GM19324 (cell line): ENCODE measurements at regions not wholly inside any gene's neighbourhood (a gene's known extent, or its start where the extent isn't known, plus 50 kb on each side); places are given as distances from the start of the nearest gene placed in this dataset.

Source experiments
- ATAC-seq: cut with Tn5 transposase; IDR thresholded peaks from one replicate; pipeline ENCODE4 v1.9.1; 2021; ENCODE audit warnings: mild to moderate bottlenecking, moderate library complexity; ENCODE audit not compliant: unreplicated experiment, low FRiP score

- no peak for ATAC-seq
Measured at GRCh38 chr13:31853643-31854326, 114.5 kb downstream of the RXFP2 start.

GRCh38 chr13:31859571-31859970 lies 120.2 kb downstream of the RXFP2 start:
- peak; percentile 82 for ATAC-seq

DNA sequence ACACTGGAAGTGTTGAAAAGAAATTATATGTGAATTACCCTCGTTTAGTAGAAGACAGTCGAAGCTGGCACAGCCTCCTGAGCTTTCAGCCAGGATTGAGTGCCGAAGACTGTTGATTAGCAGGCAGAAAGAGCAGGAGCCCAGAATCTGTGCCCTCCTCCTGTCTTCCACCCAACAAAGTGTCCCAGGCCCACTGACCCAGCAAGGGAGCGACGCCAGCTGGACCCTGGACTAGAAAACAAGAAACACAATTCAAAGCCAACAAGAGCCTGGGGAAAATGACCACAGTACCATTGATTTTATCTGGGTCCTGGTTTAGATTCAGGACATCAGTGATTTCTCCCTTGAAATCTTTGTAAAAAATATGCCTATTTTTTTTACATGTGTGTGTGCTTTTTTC lies 120.7 kb downstream of the RXFP2 start:
- no peak for ATAC-seq

GRCh38 chr13:31862828-31863227 lies 123.5 kb downstream of the RXFP2 start:
- ATAC-seq: no peak

GRCh38 chr13:31864307-31864706 lies 125.0 kb downstream of the RXFP2 start:
- no peak for ATAC-seq

DNA sequence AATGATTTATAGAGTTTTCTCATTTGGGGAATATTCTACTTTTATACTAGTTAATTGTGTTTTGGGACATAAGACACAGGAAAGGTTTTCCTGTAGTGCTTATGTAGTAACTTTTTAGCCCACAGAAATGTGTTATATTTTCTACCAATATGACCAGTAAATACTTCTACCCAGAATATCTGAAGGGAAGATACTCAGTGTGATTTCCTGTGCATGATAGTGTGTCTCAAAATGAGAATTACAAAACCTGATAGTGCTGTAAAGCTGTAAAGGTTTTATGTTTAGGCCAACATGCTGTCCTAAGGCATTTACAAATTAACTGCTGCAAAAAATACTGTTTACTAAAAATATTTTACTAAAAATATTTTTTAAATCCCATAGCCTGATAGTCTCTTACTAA lies 126.8 kb downstream of the RXFP2 start:
- ATAC-seq: no peak

DNA sequence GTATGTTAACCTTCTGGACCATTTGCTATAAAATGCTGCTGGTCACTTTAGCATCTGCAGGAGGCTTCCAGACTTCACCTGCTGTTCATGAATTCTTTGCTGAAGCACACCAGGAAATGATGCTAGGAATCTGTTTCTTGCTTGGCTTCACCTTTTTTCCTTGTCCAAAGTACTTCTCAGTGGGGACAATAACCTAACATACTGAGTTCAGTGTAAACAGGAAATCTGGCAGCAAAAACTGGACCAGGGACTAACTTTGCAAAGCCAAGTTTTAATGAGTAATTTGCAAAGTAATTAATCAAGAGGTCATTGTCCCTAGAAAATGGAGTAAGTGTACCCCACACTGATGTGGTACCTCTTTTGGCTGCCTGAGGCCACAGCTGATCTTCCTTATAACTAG lies 128.4 kb downstream of the RXFP2 start:
- no peak for ATAC-seq

DNA sequence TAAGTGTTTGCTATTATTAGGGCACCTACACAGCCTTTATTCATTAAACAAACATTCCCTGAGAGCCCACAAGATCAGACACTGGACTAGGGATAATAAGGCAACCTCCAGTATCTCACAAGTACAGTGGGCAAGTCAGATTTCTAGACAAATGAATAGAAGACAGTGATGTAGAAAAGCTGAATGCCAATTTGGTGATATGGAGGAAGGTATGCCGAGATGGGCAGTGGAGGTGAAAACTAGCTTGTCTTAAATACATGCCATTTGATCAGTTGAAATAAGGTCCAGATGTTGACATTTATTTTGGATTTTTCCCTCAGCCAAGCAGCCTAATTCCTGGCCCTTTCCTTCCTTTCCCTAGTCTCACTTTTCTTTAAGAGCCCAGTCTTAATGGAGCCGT lies 130.3 kb downstream of the RXFP2 start:
- ATAC-seq: no peak

DNA sequence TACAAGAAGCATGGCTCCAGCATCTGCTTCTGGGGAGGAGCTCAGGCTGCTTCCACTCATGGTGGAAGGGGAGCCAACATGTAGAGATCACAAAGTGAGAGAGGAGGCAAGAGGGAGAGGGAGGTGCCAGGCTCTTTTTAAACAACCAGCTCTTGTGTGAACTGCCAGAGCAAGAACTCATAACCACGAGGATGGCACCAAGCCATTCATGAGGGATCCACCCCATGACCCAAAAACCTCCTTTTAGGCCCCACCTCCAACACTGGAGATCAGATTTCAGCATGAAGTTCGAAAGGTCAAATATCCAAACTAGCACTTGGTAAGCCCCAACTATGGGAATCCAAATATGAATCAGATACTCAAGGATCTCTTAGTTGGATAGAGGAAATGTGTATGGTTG lies 131.2 kb downstream of the RXFP2 start:
- ATAC-seq: no peak

GRCh38 chr13:31873145-31873544 lies 133.8 kb downstream of the RXFP2 start:
- no peak for ATAC-seq

- ATAC-seq: no peak
Measured at GRCh38 chr13:31875134-31875533, 135.8 kb downstream of the RXFP2 start.

DNA sequence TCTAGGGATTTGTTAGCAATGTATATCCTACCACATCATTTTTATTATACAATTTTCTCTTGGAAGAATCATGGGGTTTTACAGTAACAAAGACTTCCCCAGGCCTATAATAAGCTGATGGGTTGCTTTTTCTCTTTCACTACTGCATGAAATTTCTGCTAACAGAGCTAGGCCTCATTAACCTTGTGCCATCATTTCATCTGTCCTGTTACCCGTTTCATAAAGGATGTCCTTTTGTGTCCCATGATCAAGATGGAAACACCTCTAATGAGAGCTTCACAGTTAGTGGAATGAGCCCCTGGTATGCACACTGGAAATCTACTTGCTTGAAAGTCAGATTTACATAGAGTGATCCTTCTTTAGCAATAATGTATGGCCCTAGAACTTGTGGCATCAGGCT lies 138.7 kb downstream of the RXFP2 start:
- no peak for ATAC-seq

GRCh38 chr13:31878495-31878894 lies 139.2 kb downstream of the RXFP2 start:
- no peak for ATAC-seq

DNA sequence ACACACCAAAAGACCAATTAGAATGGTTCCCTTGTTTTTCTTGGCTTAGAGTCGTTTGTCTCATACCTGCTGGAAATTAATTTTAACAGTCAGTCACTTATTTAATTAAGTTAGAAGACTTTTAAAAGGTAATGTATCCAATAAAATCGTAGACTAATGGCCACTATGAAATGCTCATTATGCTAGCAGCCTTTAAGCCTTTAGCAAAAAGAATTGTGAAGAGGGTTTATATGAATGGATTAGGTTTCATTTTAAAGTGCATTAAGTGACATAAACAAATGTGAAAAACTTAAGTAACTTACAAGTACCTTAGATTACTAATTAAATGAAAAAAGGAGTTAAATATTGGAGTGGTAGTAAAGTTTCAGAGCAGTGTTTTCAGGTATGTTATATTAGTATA lies 139.6 kb downstream of the RXFP2 start:
- no peak for ATAC-seq

DNA sequence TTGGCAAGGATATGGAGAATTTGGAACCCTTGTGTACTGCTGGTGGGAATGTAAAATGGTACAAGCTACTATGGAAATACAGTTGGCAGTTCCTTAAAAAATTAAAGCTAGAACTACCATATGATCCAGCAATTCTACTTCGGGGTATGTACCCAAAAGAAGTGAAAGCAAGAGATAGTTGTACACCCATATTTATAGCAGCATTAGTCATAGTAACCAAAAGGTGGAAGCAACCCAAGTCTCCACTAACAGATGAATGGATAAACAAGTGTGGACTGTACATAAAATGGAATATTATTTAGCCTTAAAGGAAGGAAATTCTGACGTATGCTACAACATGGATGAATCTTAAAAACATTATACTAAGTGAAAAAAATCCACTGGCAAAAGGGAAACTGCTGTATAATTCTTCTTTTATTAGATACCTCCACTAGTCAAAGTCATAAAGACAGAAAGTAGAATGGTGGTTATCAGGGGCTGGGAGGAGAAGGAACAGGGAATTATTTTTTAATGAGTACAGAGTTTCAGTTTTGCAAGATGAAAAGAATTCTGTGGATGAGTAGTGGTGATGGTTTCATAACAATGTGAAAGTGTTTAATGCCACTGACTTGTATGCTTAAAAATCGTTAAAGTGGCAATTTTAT lies 141.6 kb downstream of the RXFP2 start:
- ATAC-seq: no peak

DNA sequence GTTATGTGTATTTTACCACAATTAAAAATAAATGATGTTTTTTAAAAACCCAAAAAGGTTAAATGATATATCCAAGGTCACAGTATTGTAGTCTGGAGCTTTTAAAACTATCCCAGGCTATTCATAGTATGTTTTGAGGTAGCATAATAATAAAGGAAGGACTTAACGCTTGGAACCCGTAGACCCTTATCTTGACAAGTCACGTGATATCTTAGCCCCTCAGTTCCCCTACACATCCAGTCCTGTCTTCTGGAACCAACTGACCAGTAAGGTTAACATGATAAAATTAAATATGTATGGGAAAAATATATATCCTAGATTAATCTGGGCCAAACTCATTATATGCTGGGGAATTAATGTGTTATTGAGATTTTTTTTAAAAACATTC lies 142.2 kb downstream of the RXFP2 start:
- no peak for ATAC-seq

DNA sequence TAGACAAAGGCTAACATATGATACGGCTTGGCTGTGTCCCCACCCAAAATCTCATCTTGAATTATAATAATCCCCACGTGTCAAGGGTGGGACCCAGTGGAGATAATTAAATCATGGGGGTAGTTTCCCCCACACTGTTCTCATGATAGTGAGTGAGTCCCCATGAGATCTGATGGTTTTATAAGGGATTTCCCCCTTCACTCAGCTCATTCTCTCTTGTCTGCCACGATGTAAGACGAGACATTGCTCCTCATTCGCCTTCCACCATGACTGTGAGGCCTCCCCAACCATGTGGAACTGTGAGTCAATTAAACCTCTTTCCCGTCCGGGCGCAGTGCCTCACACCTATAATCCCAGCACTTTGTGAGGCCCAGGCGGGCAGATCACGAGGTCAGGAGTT lies 143.5 kb downstream of the RXFP2 start:
- ATAC-seq: no peak

DNA sequence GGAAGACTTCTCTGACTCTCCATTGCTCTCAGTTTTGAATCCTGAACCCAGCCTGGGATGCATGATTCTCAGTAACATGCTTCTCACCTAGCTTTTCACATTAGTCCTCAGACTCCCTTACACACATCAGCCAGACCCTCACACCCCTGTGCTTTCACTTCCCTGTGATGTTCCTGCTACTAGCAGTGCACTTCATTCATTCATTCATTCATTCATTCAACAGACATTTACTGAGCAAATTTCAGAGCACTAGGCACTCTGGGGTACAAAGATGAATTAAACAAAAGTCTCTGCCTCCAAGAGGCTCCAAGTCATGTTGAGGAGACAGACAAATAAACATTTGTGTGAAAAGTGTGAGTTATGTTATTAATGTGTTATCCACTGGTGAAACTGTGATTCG lies 145.2 kb downstream of the RXFP2 start:
- ATAC-seq: no peak

- ATAC-seq: no peak
Measured at GRCh38 chr13:31885994-31886393, 145.6 kb upstream of the FRY start.

- ATAC-seq: no peak
Measured at GRCh38 chr13:31887286-31887685, 144.3 kb upstream of the FRY start.

DNA sequence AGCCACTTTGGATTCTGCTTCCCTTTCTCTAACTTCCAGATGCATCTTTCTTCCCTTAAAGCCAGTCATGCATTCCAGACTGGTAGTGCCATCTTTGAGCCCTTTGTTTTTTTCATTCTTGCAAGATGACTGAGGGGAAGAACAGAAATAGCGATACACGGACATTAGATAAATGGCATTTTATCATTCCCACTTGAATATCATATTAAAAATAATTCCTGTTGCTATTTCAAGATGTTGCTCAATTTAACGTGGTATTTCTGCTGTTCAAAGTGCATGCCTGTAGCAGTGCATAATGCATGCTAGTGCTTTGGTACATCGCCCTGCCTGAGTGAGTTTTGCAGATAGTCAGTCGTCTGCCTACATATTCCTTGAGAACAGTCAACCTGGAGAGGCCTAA lies 140.6 kb upstream of the FRY start:
- ATAC-seq: no peak

- ATAC-seq: no peak
Measured at GRCh38 chr13:31891472-31891871, 140.1 kb upstream of the FRY start.

DNA sequence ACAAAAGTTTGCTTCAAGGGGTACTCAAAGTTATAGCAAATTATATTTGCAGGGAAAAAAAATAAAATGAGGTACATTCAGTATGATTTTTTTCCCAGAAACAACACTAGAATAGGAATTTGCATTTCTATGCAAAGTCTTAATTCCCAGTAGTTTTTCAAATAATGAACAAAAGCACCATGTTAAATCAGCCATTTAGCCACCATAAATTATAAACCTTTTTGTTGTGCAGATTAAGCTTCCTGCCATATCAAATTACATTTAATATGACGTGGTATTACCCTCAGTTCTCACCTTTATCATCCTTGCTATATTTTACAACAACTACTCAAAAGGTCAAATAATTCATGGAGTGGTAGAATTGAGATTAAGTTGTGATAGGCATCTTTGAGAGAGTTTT lies 136.6 kb upstream of the FRY start:
- no peak for ATAC-seq
